HG03342 (cell line): ENCODE measurements at regions not wholly inside any gene's neighbourhood (a gene's known extent, or its start where the extent isn't known, plus 50 kb on each side); places are given as distances from the start of the nearest gene placed in this dataset.
"Not testable (repeated sequence)": the region's sequence is repeated elsewhere in the genome, so short reads cannot be mapped to it uniquely, and the experiment has no call there.

Source experiments
- ATAC-seq: cut with Tn5 transposase; IDR thresholded peaks from one replicate; pipeline ENCODE4 v1.9.1; 2021; ENCODE audit warnings: mild to moderate bottlenecking, moderate library complexity; ENCODE audit not compliant: unreplicated experiment

- no peak for ATAC-seq
These were observed 813.9 kb upstream of the CDH10 start for GRCh38 chr5:25458628-25459027.

- ATAC-seq = no peak
These were observed 808.7 kb upstream of the CDH10 start for GRCh38 chr5:25453500-25453899.

- no peak for ATAC-seq
These were observed 806.5 kb upstream of the CDH10 start for GRCh38 chr5:25451294-25451693.

- no peak for ATAC-seq
These were observed 803.9 kb upstream of the CDH10 start for GRCh38 chr5:25448646-25449045.

GRCh38 chr5:25448190-25448621 lies 803.4 kb upstream of the CDH10 start:
- ATAC-seq = no peak

- ATAC-seq = not testable (repeated sequence)
These were observed 801.3 kb upstream of the CDH10 start for GRCh38 chr5:25446061-25446420.

GRCh38 chr5:25445381-25446060 lies 800.7 kb upstream of the CDH10 start:
- not testable (repeated sequence) for ATAC-seq

GRCh38 chr5:25444697-25445096 lies 799.9 kb upstream of the CDH10 start:
- ATAC-seq = no peak

GRCh38 chr5:25441810-25442209 lies 797.0 kb upstream of the CDH10 start:
- ATAC-seq = no peak

GRCh38 chr5:25439025-25439424 lies 794.2 kb upstream of the CDH10 start:
- no peak for ATAC-seq

GRCh38 chr5:25438375-25438774 lies 793.6 kb upstream of the CDH10 start:
- not testable (repeated sequence) for ATAC-seq

- ATAC-seq = no peak
These were observed 791.7 kb upstream of the CDH10 start for GRCh38 chr5:25436452-25436851.

GRCh38 chr5:25435882-25436281 lies 791.1 kb upstream of the CDH10 start:
- ATAC-seq = no peak

- ATAC-seq = no peak
These were observed 782.5 kb upstream of the CDH10 start for GRCh38 chr5:25427240-25427639.

GRCh38 chr5:25423271-25423670 lies 778.5 kb upstream of the CDH10 start:
- ATAC-seq = no peak

- ATAC-seq = no peak
These were observed 774.9 kb upstream of the CDH10 start for GRCh38 chr5:25419684-25420083.

GRCh38 chr5:25418978-25419377 lies 774.2 kb upstream of the CDH10 start:
- ATAC-seq = no peak

- ATAC-seq = no peak
These were observed 773.6 kb upstream of the CDH10 start for GRCh38 chr5:25418319-25418859.

- ATAC-seq = no peak
These were observed 772.2 kb upstream of the CDH10 start for GRCh38 chr5:25416960-25417359.

GRCh38 chr5:25415970-25416369 lies 771.2 kb upstream of the CDH10 start:
- no peak for ATAC-seq

- no peak for ATAC-seq
These were observed 770.0 kb upstream of the CDH10 start for GRCh38 chr5:25414742-25415141.

GRCh38 chr5:25412116-25412661 lies 767.4 kb upstream of the CDH10 start:
- no peak for ATAC-seq

- not testable (repeated sequence) for ATAC-seq
These were observed 762.6 kb upstream of the CDH10 start for GRCh38 chr5:25407365-25407764.
